PC-9 (cell line): ENCODE measurements at regions not wholly inside any gene's neighbourhood (a gene's known extent, or its start where the extent isn't known, plus 50 kb on each side); places are given as distances from the start of the nearest gene placed in this dataset.

Source experiments
- BruUV-seq: library from RNA; stranded (reverse); fragments of 400-500 nt; replicated peaks from 2 replicates; lab custom pipeline; 2021; lab: Mats Ljungman, UMichigan
- CTCF ChIA-PET: fragments of 300-600 bp; sonication (Branson Sonifier 250); formaldehyde crosslinking; loops from one replicate; lab custom pipeline; 2022; ENCODE audit warnings: antibody characterized with exemption; lab: Charles Lee
- POLR2A ChIA-PET: fragments of 300-600 bp; sonication (Branson Sonifier 250); formaldehyde crosslinking; loops from one replicate; lab custom pipeline; 2022; ENCODE audit warnings: antibody characterized with exemption; ENCODE audit not compliant: unreplicated experiment; lab: Charles Lee
- DNase-seq, 2 experiments: peaks; one replicate each; pipeline versions ENCODE4 v3.0.0 to v3.0.0-alpha.2; 2015 to 2022; ENCODE audit warnings: mixed read lengths in 1 of 2
- H2AFZ ChIP-seq: fragments of 200-600 bp; sonication (generic); 2 replicates; pipeline ENCODE4 v1.8.1; 2017; ENCODE audit warnings: antibody characterized with exemption
- H3F3A ChIP-seq: fragments of 200-600 bp; sonication (generic); 2 replicates; pipeline ENCODE4 v1.8.1; 2017; ENCODE audit warnings: antibody characterized with exemption, mild to moderate bottlenecking, low read depth; ENCODE audit not compliant: insufficient read depth
- H3K27ac ChIP-seq: fragments of 200-600 bp; sonication (generic); 2 replicates; pipeline ENCODE4 v1.6.1; 2016; ENCODE audit warnings: mixed run types
- H3K27me3 ChIP-seq: fragments of 200-600 bp; sonication (generic); 2 replicates; pipeline ENCODE4 v1.6.1; 2016; ENCODE audit warnings: low read depth, mixed run types; ENCODE audit not compliant: insufficient read depth
- H3K36me3 ChIP-seq: fragments of 200-600 bp; sonication (generic); 2 replicates; pipeline ENCODE4 v1.6.1; 2016; ENCODE audit warnings: low read depth, mixed run types
- H3K4me1 ChIP-seq: fragments of 200-600 bp; sonication (generic); replicated peaks from 2 replicates; pipeline ENCODE4 v1.6.1; 2016; ENCODE audit warnings: mixed run types; ENCODE audit not compliant: insufficient read depth
- H3K4me2 ChIP-seq: fragments of 200-600 bp; sonication (generic); 2 replicates; pipeline ENCODE4 v1.6.1; 2017; ENCODE audit warnings: mixed run types
- H3K4me3 ChIP-seq: fragments of 200-600 bp; sonication (generic); 2 replicates; pipeline ENCODE4 v1.6.1; 2016; ENCODE audit warnings: mixed run types
- H3K79me2 ChIP-seq: fragments of 200-600 bp; sonication (generic); 2 replicates; pipeline ENCODE4 v1.6.1; 2017; ENCODE audit warnings: low read depth, mixed run types
- H3K9me2 ChIP-seq: fragments of 200-600 bp; sonication (generic); 2 replicates; pipeline ENCODE4 v1.8.1; 2017; ENCODE audit warnings: mild to moderate bottlenecking; ENCODE audit not compliant: insufficient read depth
- H3K9me3 ChIP-seq: fragments of 200-600 bp; sonication (generic); 2 replicates; pipeline ENCODE4 v1.8.1; 2016; ENCODE audit warnings: low read depth; ENCODE audit not compliant: insufficient read depth
- H4K20me1 ChIP-seq: fragments of 200-600 bp; sonication (generic); 2 replicates; pipeline ENCODE4 v1.8.1; 2017; ENCODE audit not compliant: insufficient read depth
- EZH2 ChIP-seq: fragments of 200-600 bp; sonication (generic); IDR thresholded peaks from 2 replicates; pipeline ENCODE4 v1.8.0; 2017; ENCODE audit warnings: antibody characterized with exemption, low read depth
- intact Hi-C: fragments of 100-400 bp; cut with micrococcal nuclease; formaldehyde crosslinking; loops from one replicate; pipeline ENCODE4 v1.10.0; 2022; ENCODE audit not compliant: unreplicated experiment
- TF ChIP-seq, protein P1 (sequence below): fragments of 200-600 bp; sonication (generic); conservative IDR thresholded peaks from 2 replicates; pipeline ENCODE4 v1.6.1; 2017; ENCODE audit warnings: mixed run types, antibody characterized with exemption, mild to moderate bottlenecking, moderate library complexity

- no peak overlapping the region for H2AFZ ChIP-seq
- no peak overlapping the region for H3K4me2 ChIP-seq
- H3K9me2 ChIP-seq, result no peaks in the 10 kb centered on the region
- no TSS peak for BruUV-seq
- ChIA-PET CTCF (no interaction called here), POLR2A (no interaction called here)
- TF ChIP-seq, protein P1, sequence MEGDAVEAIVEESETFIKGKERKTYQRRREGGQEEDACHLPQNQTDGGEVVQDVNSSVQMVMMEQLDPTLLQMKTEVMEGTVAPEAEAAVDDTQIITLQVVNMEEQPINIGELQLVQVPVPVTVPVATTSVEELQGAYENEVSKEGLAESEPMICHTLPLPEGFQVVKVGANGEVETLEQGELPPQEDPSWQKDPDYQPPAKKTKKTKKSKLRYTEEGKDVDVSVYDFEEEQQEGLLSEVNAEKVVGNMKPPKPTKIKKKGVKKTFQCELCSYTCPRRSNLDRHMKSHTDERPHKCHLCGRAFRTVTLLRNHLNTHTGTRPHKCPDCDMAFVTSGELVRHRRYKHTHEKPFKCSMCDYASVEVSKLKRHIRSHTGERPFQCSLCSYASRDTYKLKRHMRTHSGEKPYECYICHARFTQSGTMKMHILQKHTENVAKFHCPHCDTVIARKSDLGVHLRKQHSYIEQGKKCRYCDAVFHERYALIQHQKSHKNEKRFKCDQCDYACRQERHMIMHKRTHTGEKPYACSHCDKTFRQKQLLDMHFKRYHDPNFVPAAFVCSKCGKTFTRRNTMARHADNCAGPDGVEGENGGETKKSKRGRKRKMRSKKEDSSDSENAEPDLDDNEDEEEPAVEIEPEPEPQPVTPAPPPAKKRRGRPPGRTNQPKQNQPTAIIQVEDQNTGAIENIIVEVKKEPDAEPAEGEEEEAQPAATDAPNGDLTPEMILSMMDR, result no peak
- TF ChIP-seq EZH2, result no peak
- no peaks in the 10 kb centered on the region for H3K36me3 ChIP-seq
- no peaks in the 10 kb centered on the region for H3K79me2 ChIP-seq
- H3K27ac ChIP-seq, result no peak overlapping the region
- no peaks in the 10 kb centered on the region for H3K9me3 ChIP-seq
- H3K4me3 ChIP-seq, result no peak overlapping the region
- H3K4me1 ChIP-seq, result no peaks in the 10 kb centered on the region
- no peaks in the 10 kb centered on the region for H4K20me1 ChIP-seq
- intact Hi-C loops, result no loop called here
- DNase-seq, result no peak
- H3K27me3 ChIP-seq, result peaks cover 3% of the 10 kb centered on the region; the same call in 1 of the 2 replicates
- no peaks in the 10 kb centered on the region for H3F3A ChIP-seq
Observed at GRCh38 chrX:9392445-9392844, 72.4 kb upstream of the TBL1X start.

GRCh38 chrX:9393571-9393970, 71.3 kb upstream of the TBL1X start:
- Histone ChIP-seq H3K4me3 (no peak overlapping the region), H3K79me2 (no peaks in the 10 kb centered on the region), H3K9me2 (no peaks in the 10 kb centered on the region), H3K4me1 (no peaks in the 10 kb centered on the region), H3K27ac (no peak overlapping the region), H3K36me3 (no peaks in the 10 kb centered on the region), H3K4me2 (no peak overlapping the region), H3K9me3 (no peaks in the 10 kb centered on the region), H4K20me1 (no peaks in the 10 kb centered on the region), H3K27me3 (peaks cover 8% of the 10 kb centered on the region), H3F3A (no peaks in the 10 kb centered on the region), H2AFZ (no peak overlapping the region)
- intact Hi-C loops, result no loop called here
- ChIA-PET POLR2A (no interaction called here), CTCF (no interaction called here)
- no peak for DNase-seq
- BruUV-seq, result no TSS peak
- TF ChIP-seq EZH2, result no peak
- TF ChIP-seq, protein P1, result no peak

GRCh38 chrX:9394212-9394611, 70.6 kb upstream of the TBL1X start:
- H3F3A ChIP-seq, result no peaks in the 10 kb centered on the region
- H3K4me1 ChIP-seq, result no peaks in the 10 kb centered on the region
- intact Hi-C loops, result no loop called here
- no TSS peak for BruUV-seq
- H3K27me3 ChIP-seq, result peaks cover 8% of the 10 kb centered on the region
- H2AFZ ChIP-seq, result no peak overlapping the region
- no peaks in the 10 kb centered on the region for H4K20me1 ChIP-seq
- H3K9me3 ChIP-seq, result no peaks in the 10 kb centered on the region
- no peak overlapping the region for H3K27ac ChIP-seq
- no peaks in the 10 kb centered on the region for H3K79me2 ChIP-seq
- no peaks in the 10 kb centered on the region for H3K9me2 ChIP-seq
- 0 out of 2 replicates have a peak overlapping the region, but pooled peaks have one; percentile 23 for H3K4me2 ChIP-seq
- H3K4me3 ChIP-seq, result no peak overlapping the region
- DNase-seq, result no peak
- no peaks in the 10 kb centered on the region for H3K36me3 ChIP-seq
- CTCF ChIA-PET, result no interaction called here
- TF ChIP-seq, protein P1, result no peak
- no peak for TF ChIP-seq EZH2
- POLR2A ChIA-PET, result interaction anchor here (0.5 kb wide), 1 partner anchor 11 kb away, joined by 3 read pairs; no protein-coding TSS in a partner anchor
